ENCODE measurements at regions not wholly inside any gene's neighbourhood (a gene's known extent, or its start where the extent isn't known, plus 50 kb on each side); places are given as distances from the start of the nearest gene placed in this dataset.

DNA sequence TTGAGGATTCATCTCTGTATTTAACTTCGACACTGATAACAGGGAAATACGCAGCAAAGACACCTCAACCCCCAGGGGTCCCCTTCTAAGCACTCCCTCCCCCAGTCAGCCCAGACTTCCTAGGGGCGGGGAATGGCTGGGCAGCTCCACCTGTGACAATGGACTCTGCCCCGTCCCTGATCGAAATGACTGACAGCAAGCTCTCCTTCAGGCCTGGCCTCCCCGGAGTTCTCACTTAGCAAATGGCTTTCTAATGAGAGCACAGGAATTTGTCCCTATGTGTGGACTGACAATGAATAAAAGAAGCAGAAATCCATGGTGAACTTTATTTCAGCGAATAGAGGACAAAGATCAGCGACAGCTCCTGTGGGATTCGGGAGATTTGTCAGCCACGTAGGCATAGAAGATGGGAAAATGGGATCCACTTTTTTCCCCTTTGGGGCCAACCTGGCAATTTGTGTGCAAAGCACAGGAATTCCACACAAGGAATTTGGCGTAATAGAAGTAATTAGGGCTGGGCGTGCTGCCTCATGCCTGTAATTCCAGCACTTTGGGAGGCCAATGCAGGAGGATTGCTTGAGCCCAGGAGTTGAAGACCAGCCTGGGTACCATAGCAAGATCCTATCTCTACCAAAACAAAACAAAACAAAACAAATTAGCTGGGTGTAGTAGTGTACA is 63.8 kb downstream of the TNFAIP2 start:
- Mint-ChIP-seq H3K27me3 (ENCODE audit: unreplicated experiment) (no peaks in the 10 kb centered on the region), H3K36me3 (ENCODE audit: insufficient read depth, unreplicated experiment) (peaks cover 14% of the 10 kb centered on the region), H3K4me3 (ENCODE audit: low read depth, unreplicated experiment) (peak overlapping the region; percentile 6), H3K9me3 (ENCODE audit: low read depth, unreplicated experiment) (no peaks in the 10 kb centered on the region), H3K4me1 (ENCODE audit: low read depth, unreplicated experiment) (peaks cover 25% of the 10 kb centered on the region), H3K27ac (ENCODE audit: unreplicated experiment) (peak overlapping the region; percentile 71)
- intact Hi-C loops (cut with micrococcal nuclease; ENCODE audit: unreplicated experiment), result loop anchor here (2.0 kb wide), 1 partner anchor 98 kb away; no protein-coding TSS in a partner anchor
- peak; percentile 29 for DNase-seq
- TF ChIP-seq, protein P1, sequence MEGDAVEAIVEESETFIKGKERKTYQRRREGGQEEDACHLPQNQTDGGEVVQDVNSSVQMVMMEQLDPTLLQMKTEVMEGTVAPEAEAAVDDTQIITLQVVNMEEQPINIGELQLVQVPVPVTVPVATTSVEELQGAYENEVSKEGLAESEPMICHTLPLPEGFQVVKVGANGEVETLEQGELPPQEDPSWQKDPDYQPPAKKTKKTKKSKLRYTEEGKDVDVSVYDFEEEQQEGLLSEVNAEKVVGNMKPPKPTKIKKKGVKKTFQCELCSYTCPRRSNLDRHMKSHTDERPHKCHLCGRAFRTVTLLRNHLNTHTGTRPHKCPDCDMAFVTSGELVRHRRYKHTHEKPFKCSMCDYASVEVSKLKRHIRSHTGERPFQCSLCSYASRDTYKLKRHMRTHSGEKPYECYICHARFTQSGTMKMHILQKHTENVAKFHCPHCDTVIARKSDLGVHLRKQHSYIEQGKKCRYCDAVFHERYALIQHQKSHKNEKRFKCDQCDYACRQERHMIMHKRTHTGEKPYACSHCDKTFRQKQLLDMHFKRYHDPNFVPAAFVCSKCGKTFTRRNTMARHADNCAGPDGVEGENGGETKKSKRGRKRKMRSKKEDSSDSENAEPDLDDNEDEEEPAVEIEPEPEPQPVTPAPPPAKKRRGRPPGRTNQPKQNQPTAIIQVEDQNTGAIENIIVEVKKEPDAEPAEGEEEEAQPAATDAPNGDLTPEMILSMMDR (IDR thresholded peaks at IDR 0.05; ENCODE audit: unreplicated experiment), result no peak
- CTCF ChIA-PET, result interaction anchor here (0.6 to 1.7 kb wide), 4 partner anchors 30 to 94 kb away, joined by 3 to 20 read pairs (median 6); no protein-coding TSS in a partner anchor
- BruUV-seq (replicated peaks), result no TSS peak

DNA sequence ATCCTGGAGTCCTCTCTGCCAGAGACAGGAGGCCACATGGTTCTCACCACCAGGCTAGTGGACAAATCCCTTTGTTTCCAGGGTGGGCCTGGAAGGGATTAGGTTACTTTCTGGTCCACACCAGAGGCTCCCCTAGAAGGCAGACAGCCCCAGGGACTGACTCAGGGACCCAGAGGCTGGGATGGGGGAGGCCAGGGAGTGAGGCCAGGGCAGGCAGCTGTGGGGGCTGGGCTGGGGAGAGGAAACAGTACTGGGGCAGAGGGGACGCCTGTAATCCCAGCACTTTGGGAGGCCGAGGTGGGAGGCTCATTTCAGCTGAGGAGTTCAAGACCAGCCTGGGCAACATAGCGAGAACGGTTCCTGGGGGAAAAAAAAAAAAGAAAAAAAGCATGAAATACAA is 64.7 kb downstream of the TNFAIP2 start:
- no peak overlapping the region for H3K4me3 Mint-ChIP-seq (ENCODE audit: low read depth, unreplicated experiment)

DNA sequence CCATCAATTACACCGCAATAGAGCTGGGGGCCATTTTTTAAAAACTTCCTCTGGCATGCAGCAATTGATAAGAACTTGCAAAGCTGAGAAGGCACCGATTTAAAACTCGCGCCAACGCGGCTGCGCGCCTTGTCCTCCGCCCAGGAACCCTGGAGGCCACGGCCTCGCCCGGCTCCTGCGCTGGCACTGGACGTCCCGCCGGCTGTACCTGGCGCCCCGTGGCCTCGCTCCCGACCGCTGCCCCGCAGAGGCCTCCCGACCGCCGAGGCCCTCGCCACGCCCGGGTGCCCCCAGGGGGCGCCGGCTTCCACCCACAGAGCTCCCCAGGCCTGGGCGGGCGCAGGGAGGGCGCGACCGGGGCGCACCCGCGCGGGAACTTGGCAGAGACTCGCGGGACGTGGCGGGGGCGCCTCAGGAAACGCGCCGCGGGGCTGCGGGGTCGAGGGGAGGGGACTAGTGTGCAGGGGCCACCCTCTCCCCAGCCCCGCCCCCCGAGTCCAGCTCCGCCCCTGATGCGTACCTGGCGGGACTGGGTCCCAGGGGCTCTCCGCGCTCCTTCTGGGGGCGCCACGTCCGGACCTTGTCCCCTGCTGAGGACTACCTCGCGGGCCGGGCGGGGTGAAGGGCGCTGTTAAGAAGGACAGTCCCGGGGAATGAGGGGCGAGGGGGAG is 65.7 kb downstream of the TNFAIP2 start:
- TF ChIP-seq, protein P1 (IDR thresholded peaks at IDR 0.05; ENCODE audit: unreplicated experiment), result peak; percentile 42
- H3K4me1 Mint-ChIP-seq (ENCODE audit: low read depth, unreplicated experiment), result peaks cover 34% of the 10 kb centered on the region
- H3K27ac Mint-ChIP-seq (ENCODE audit: unreplicated experiment), result no peak overlapping the region
- H3K9me3 Mint-ChIP-seq (ENCODE audit: low read depth, unreplicated experiment), result no peaks in the 10 kb centered on the region
- no peak overlapping the region for H3K4me3 Mint-ChIP-seq (ENCODE audit: low read depth, unreplicated experiment)
- peak; percentile 52 for DNase-seq
- intact Hi-C loops (cut with micrococcal nuclease; ENCODE audit: unreplicated experiment), result no loop called here
- peaks cover 14% of the 10 kb centered on the region for H3K36me3 Mint-ChIP-seq (ENCODE audit: insufficient read depth, unreplicated experiment)
- BruUV-seq (replicated peaks), result no TSS peak
- no peaks in the 10 kb centered on the region for H3K27me3 Mint-ChIP-seq (ENCODE audit: unreplicated experiment)
- CTCF ChIA-PET, result interaction anchor here (0.7 to 1.2 kb wide), 3 partner anchors 45 to 93 kb away, joined by 3 to 6 read pairs (median 3); no protein-coding TSS in a partner anchor

More for the DNA sequence above, 64.7 kb downstream of the TNFAIP2 start:
- no TSS peak for BruUV-seq (replicated peaks)
- TF ChIP-seq, protein P1 (IDR thresholded peaks at IDR 0.05; ENCODE audit: unreplicated experiment), result no peak
- Mint-ChIP-seq H3K9me3 (ENCODE audit: low read depth, unreplicated experiment) (no peaks in the 10 kb centered on the region), H3K36me3 (ENCODE audit: insufficient read depth, unreplicated experiment) (peaks cover 14% of the 10 kb centered on the region), H3K4me1 (ENCODE audit: low read depth, unreplicated experiment) (peaks cover 32% of the 10 kb centered on the region), H3K27ac (ENCODE audit: unreplicated experiment) (no peak overlapping the region), H3K27me3 (ENCODE audit: unreplicated experiment) (no peaks in the 10 kb centered on the region)
- no peak for DNase-seq
- CTCF ChIA-PET, result interaction anchor here (1.5 kb wide), 1 partner anchor 84 kb away, joined by 6 read pairs; no protein-coding TSS in a partner anchor
- intact Hi-C loops (cut with micrococcal nuclease; ENCODE audit: unreplicated experiment), result loop anchor here (2.0 kb wide), 1 partner anchor 97 kb away; no protein-coding TSS in a partner anchor

GRCh38 chr14:103189481-103190470 is 66.5 kb downstream of the TNFAIP2 start:
- Mint-ChIP-seq H3K36me3 (ENCODE audit: insufficient read depth, unreplicated experiment) (peaks cover 14% of the 10 kb centered on the region), H3K4me1 (ENCODE audit: low read depth, unreplicated experiment) (peaks cover 40% of the 10 kb centered on the region), H3K27me3 (ENCODE audit: unreplicated experiment) (no peaks in the 10 kb centered on the region), H3K27ac (ENCODE audit: unreplicated experiment) (no peak overlapping the region), H3K4me3 (ENCODE audit: low read depth, unreplicated experiment) (no peak overlapping the region), H3K9me3 (ENCODE audit: low read depth, unreplicated experiment) (no peaks in the 10 kb centered on the region)
- DNase-seq, result no peak
- CTCF ChIA-PET, result interaction anchor here (0.7 to 1.2 kb wide), 3 partner anchors 46 to 92 kb away, joined by 3 to 6 read pairs (median 3); no protein-coding TSS in a partner anchor
- intact Hi-C loops (cut with micrococcal nuclease; ENCODE audit: unreplicated experiment), result no loop called here
- TF ChIP-seq, protein P1 (IDR thresholded peaks at IDR 0.05; ENCODE audit: unreplicated experiment), result no peak
- BruUV-seq (replicated peaks), result no TSS peak

Measured in Calu3 (cell line).